GM19239 (cell line): ENCODE measurements at regions not wholly inside any gene's neighbourhood (a gene's known extent, or its start where the extent isn't known, plus 50 kb on each side); places are given as distances from the start of the nearest gene placed in this dataset.

Source experiments
- DNase-seq: peaks from one replicate; pipeline ENCODE4 v3.0.0; 2011; ENCODE audit warnings: low spot score; ENCODE audit not compliant: insufficient read length
- FAIRE-seq: peaks from 2 replicates; lab custom pipeline; 2011; peaks lifted over from hg19 to GRCh38; lab: Jason Lieb, UNC

DNA sequence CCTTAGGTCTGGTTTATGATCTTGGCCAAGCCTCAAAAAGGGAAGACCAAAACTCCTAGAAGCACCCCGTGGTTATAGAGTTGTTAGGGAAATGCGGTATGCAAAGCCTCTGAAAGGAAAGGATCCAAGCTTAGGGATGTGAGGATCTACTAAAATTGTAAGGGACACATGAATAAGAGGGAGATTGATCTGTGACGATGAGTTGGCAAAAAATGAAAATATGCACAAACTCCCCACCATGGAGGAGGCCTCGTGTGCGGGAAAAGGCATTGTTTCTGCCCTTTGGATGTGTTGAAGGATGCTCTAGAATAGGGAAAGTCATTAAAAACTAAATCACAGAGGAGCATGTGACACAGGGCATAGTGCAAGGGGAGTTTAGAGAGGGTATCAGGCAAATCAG, 88.7 kb upstream of the UBL3 start:
- DNase-seq, result no peak
- no peak for FAIRE-seq

DNA sequence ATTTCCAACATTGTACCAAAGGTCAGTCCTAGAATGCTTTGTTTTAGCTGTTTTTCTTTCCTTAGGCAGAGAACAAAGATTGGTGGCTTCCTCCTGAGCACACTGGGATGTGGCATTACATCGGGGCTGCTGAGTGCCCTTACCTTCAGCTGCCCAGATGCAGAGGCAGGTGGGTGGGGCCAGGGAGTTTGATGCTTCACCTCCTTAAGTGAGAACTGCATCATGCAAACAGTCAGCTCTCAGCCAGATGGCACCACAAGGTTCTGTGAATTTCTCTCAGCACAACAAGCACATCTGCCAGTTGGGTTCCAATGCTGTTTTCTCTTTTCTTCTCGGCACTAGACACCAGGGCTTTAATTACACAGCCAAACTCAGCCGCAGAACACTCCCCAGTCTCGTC, 87.4 kb upstream of the UBL3 start:
- no peak for DNase-seq
- FAIRE-seq, result no peak

DNA sequence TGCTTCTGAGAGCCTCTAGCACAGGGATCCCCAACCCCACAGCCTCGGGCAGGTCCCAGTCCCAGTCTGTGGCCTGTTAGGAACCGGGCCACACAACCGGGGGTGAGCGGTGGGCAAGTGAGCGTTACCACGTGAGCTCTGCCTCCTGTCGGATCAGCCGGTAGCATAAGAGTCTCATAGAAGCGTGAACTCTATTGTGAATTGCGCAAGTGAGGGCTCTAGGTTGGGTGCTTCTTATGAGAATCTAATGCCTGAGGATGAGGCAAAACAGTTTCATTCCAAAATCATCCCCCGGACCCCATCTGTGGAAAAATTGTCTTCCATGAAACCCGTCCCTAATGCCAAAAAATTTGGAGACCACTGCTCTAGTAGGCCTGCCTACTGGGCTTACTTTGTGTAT, 87.0 kb upstream of the UBL3 start:
- no peak for DNase-seq
- peak; percentile 8 for FAIRE-seq

DNA sequence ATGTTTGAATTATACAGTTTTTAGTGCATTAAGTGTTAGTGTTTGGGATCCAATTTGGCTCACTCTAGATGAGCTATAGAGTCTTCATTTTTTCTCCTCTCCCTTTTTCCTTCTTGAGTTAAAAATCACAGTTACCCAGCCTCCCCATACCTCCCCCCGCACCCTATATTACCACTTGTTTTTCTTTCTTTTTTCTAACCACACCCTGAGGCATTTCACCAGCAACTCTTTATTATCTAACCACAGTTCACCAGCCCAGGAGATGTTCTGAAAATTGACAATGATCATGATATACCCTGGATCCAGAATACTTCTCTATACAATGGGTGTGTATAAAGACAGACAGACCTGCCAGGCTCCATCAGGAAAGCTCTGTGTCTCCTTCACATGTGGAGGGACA, 86.5 kb upstream of the UBL3 start:
- DNase-seq (no peak), FAIRE-seq (no peak)

DNA sequence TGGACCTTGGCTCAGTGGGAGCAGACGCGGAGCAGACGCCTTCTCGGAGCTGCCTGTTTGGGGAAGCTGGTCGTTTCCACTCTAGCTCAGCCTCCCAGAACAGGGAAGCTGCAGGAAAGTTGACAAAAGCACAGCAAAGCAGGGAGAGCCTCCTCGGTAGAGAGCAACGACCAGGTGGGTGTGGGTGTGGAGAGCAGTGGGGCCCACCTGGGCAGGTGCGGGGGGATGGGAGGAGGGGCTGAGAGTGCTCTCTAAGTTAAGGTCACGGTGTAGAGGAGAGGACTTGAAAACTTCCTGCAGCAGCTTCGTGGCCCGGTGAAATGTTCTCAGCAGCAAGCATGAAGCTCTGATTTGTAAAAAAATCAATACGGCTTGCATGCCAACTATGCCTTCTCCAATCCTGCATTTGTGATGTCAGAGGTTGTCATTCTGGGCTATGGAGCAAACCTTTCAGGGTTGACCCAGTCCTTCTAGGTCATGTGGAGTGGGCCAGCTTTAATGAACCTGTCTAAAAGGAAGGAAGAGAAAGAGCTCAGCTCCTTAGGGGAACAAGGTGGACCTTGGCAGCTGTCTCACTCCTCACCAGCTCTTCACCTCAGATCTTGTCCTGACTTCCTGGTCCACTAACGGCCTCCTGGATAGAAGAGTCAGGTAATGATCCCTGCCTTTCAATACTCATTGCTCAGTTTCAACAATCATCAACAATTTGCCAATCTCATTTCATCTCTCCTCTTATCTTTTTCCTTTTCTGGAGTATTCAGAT, 85.8 kb upstream of the UBL3 start:
- FAIRE-seq, result no peak
- no peak for DNase-seq

DNA sequence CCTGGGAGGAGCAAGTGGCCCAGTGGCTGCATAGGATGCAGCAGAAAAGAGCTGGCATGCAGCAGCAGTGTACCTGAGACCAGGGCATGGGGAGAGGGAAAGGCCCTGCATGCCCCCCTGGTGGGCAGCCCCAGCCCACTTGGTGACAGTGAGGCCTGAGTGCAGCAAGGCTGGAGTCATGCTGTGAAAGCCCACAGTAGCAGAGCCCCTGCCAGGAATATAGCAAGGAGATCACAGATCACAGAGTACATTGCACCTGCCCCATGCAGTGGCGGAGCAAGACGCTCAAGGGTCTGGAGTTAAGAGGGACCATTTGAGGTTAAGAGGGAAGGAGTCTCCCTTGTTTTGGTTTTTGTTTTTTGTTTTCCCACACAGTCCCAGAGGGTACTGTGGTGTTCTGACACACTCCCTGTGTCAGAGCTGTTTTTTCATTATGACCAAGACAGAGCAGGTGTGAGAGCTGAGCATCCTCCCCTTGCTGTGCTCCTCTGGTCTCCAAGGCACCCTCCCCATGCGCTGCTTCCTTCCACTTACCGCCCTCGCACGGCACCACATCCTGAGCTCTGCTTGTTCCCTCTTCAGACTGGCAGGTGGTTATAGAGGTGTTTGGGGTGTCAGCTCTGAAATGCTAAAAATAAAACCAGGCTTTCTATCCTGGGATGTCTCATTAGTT, 85.0 kb upstream of the UBL3 start:
- DNase-seq, result peak; percentile 44
- peak; percentile 90 for FAIRE-seq

DNA sequence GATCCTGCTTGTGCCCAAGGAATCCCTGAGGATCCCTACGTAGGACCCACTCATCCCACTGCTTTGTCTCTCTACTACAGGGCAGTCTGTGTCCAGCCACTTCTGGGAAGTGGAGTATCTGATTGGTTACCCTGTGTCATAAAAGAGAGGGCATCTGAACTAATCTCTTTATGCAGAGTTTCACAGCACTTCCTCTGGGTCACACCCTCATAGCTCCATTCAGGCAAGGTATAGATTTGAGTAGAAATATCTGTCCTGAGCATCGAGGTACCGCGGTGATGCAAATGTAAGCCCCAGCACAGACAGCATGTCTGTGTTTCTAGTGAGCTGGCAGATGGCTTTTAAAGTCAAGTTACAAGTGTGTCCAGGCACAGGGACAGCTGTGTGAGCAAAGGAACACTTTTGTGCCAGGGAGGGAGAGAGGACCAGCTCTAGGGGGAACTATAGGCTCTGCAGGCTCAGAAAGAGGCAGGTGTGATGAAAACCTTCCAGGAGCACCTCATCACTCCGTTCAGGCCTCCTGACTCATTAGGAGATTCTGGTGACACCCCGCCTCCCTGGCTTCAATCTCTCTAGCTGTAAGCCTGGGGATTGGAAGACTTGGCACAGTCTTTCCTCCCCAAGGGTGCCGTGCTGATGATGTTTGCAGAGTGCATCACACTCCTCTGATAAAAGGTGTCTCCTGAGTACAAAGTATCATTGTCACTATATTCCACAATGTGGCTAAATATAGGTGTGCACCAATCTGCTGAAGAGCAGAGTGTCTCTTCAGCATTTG, 84.3 kb upstream of the UBL3 start:
- DNase-seq (no peak), FAIRE-seq (no peak)

DNA sequence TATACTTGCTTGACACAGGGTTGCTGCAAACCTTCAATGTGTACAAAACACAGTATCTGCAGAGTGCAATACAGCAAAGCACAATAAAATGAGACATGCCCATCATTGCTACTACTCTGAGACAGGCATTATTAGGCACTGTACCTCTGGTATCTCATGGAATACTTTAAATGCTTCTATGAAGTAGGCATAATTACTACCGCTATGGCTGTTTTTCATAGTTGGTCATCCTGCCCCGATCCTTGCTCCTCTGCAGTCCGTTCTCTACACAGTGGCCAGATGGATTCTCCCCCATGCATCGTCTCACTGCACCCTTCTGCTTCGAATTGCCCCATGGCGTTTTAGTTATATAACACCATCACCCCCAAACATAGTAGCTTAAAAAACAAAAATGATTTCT, 83.0 kb upstream of the UBL3 start:
- DNase-seq, result no peak

DNA sequence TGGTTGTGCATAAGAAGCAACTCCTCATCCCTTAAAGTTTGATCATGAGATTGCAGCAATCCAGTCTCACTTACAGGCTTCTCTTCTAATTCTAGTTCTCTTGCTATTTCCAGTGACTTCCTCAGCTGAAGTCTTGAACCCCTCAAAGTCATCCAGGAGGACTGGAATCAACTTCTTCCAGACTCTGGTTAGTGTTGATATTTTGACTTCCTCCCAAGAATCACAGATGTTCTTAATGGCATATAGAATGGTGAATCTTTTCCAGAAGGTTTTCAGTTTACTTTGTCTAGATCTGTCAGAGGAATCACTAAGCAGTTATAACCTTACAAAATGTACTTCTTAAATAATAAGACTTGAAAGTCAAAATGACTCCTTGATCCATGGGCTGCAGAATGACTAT, 81.3 kb upstream of the UBL3 start:
- DNase-seq (no peak), FAIRE-seq (no peak)

More for the DNA sequence above, 83.0 kb upstream of the UBL3 start:
- FAIRE-seq, result no peak

DNA sequence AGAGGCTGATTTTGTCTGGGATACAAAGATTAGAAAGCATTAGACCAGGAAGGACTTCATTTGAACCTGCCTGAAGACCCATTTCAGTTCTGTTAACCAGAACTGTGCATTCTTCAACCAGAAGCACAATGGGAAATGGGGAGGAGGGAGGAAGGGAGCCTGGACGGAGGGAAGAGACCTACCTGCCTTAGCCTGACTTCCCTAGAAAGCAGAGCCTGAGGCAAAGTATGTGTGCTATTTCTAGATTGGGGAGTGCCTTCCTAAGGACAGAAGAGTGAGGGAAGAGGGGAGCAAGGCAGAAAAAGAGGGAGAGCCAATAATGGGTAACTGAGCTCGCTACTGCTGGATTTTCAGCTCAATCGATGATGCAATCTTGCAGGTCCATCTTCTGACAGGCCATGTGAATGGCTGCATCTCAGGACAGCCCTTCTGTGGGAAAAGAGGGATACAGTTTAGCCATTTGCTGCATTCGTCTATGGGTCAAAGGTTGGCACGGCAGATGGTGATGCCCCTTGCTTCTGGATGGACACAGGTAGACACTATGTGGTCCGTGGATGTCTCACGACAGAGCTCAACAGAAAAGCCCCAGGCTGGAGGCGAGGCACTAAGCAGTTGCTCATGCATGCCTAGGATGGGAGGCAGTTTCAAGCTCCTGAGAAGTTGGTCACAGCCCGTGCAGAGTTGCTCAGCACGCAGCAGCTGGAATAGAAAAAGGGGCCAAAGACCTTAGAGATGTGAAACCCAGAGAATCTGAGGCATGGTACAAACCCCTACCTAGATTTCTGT, 78.8 kb upstream of the UBL3 start:
- FAIRE-seq, result no peak
- no peak for DNase-seq

DNA sequence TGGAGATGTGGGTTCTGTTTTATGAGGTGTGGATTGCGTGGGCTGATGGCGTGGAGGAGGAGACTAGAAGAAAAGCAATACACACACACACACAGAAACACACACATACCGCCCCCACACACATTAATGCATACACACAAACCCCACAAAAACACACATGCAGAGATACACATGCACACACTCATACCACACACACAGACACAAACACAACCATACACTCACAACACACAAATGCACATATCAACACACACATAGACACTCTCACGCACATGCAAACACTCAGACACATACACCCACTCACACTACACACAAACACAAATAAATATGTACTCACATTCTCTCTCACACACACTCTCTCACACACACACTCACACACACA, 75.7 kb upstream of the UBL3 start:
- DNase-seq (no peak), FAIRE-seq (no peak)

DNA sequence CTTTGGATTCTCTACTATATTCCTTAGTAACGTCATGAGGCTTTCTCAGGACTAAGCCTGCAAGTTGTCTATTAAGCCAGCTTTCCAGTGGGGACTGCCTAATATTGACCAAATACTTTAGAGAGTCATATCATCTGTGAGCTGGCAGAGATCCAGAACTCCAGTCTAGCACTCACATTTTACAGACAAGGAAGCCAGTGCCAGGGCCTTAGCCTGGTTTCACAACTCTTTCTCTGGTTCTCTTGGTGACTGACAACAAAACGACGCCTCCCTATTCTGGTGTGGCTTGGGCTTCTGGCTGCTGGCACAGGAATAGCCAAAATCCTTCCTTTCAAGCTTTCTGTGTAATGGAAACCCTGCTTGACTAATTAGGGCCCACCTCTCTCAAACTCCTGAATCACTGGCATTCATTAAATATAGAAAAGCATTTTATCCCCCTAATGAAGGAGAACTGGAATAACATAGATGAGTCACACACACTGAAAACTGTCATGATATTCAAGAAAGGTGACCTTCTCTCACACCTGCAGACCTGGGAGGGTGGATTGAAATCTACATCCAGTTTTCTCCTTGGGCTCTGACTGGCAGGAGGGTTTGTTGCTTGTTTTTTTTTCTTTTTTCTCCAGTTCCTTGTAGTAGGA, 75.2 kb upstream of the UBL3 start:
- DNase-seq, result no peak
- no peak for FAIRE-seq

DNA sequence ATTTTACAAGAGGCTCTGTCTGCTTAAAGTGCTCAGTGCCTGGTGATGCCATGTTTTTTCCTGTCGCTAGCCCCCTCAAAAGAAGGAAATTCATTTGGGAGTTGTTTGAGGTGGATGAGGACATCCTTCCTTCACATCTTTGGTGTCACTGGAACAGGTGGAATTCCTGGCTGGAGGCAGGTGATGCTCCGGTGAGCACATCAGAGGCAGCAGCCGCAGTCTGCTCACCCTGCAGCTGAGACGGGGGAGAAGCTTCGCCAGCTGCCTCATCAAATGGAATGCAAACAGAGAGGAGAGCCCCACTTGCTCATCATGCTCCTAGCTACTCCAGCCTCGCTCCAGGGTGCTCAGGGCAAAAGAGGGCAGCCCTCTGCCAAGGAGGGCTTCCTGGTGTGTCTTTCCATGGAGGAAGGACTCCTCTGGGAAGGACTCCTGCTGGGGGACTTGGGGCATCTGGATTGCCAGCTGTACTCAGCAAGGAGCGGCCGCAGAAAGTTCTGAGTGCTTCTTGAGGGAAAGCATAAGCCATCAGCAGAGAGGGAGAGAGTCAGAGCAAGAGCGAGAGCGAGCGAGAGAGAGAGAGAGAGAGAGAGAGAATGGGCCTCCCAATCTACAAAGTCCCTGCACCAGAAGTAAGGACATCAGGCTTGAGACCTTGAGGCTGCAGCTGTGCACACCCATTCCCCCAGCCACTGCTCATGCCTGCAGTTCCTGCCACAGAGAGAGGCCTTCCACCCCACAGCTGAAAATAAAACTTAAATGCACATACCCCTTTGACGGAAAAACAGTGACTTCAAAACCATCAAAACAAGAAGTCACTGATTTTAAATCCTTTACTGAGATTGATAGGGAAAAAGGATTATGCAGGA, 74.3 kb upstream of the UBL3 start:
- no peak for FAIRE-seq
- no peak for DNase-seq

DNA sequence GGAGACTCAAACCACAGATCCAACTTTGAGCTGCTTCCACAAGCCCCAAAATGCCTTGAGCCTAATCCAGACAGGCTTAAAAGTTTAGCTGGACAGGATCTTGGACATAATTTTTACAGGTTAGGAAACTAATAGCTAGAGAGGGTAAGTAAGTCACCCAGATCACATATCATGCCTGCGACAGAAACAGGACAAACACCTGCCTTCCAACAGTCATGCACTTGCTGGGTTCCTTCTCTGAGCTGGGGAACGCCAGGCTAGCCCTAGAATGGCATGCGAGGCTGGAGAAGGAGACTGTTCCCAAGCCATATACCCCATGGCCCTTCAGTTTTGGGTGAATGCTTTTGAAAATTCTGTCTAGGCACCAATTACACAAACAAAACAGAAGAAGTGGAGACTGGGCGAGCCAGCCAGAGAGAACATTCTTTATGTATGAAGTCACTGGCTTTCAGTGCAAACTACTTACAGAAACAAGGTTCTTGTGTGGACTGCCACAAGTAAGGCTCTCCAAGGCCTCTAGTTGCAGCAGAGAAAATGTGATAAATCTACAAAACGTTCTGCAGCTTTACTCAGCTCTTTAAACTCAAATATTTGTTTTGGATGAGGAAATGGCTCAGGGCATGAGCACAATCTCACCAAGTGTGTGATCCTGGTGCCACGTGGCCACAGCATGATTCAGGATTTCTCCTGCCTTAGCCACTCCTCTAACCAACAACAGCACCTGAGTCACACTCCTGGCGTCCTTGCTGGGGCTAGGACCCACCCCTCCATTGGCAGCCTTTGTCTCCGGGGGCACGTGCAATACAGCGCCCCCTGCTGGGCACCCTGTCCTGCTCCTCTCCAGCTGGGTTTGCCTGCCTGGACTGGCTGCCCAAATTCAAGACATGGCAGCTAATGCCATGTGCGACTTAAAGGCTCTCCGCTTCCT, 73.4 kb upstream of the UBL3 start:
- FAIRE-seq (no peak), DNase-seq (peak; percentile 33)

DNA sequence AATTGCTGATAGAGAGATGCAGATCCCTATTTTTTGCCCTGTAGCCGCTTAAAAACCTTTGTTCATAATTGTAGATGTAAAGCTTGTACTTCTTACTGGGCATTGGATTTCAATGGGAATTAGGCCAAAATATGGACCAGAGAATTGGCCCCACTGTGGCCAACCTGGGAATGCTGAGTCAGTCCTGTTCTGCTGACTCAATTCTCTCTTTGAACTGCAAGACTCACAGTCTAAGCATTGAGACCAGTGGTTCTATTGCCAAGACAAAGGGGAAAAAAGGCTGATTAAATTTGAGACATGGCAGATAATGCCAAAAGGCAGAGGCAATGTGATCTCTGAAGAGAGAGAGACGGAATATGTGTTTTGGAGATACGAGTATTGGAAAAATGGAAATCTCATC, 72.5 kb upstream of the UBL3 start:
- no peak for FAIRE-seq
- DNase-seq, result no peak

DNA sequence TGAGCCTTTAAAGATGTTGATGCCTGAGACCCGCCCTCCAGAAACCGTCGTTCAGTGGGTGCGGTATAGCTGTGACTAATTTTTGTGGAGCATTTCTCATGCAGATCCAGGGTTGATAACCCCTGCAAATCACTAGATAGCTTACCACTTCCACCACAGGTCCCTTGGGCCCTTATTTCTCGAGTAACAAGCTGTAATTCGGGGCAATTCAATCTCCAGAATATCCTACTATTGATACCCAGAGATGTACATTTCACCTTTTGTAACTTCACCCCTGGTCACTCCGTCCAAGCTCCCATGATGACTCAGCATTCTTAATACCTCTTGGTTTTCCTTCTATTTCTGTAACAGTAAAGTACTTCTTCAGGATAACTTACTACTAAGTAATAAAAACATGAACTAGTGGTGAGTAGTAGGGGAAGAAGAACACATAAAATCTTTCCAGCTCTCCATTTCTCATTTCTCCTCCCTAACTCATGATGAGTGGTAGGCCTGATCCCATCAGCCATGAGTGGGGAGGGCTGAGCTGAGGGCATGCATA, 71.9 kb upstream of the UBL3 start:
- DNase-seq, result no peak
- FAIRE-seq, result no peak

DNA sequence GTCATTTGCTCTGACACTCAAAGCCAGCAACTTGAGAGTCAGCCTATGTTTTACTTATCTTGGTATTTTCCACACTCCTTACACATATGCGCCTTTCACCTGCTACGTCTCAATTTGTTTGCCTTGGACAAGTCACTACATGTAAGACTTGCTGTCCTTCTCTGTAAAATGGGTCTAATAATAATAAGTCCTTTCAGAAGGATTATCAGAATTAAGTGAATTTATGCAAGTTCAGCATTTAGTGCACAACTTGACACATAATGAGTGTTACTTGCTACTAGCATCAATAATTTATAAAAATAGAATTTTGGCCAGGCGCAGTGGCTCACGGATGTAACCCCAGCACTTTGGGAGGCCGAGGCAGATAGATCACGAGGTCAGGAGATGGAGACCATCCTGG, 71.1 kb upstream of the UBL3 start:
- FAIRE-seq, result no peak
- DNase-seq, result no peak
